DOHH2 (cell line): ENCODE measurements at regions not wholly inside any gene's neighbourhood (a gene's known extent, or its start where the extent isn't known, plus 50 kb on each side); places are given as distances from the start of the nearest gene placed in this dataset.

Source experiments
- EZH2phosphoT487 ChIP-seq: fragments of 200-600 bp; sonication (generic); IDR thresholded peaks from 2 replicates; pipeline ENCODE4 v1.6.1; 2017; ENCODE audit warnings: borderline replicate concordance, mild to moderate bottlenecking, antibody characterized with exemption, low read length, moderate library complexity, mixed read lengths
- TF ChIP-seq, protein P1 (sequence below): fragments of 200-600 bp; sonication (generic); IDR thresholded peaks from one replicate; pipeline ENCODE4 v1.5.1; 2014; ENCODE audit warnings: antibody characterized with exemption, mild to moderate bottlenecking, low read depth, low read length; ENCODE audit not compliant: poor library complexity, severe bottlenecking

- TF ChIP-seq, protein P1, sequence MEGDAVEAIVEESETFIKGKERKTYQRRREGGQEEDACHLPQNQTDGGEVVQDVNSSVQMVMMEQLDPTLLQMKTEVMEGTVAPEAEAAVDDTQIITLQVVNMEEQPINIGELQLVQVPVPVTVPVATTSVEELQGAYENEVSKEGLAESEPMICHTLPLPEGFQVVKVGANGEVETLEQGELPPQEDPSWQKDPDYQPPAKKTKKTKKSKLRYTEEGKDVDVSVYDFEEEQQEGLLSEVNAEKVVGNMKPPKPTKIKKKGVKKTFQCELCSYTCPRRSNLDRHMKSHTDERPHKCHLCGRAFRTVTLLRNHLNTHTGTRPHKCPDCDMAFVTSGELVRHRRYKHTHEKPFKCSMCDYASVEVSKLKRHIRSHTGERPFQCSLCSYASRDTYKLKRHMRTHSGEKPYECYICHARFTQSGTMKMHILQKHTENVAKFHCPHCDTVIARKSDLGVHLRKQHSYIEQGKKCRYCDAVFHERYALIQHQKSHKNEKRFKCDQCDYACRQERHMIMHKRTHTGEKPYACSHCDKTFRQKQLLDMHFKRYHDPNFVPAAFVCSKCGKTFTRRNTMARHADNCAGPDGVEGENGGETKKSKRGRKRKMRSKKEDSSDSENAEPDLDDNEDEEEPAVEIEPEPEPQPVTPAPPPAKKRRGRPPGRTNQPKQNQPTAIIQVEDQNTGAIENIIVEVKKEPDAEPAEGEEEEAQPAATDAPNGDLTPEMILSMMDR = no peak
- TF ChIP-seq EZH2phosphoT487 = no peak
These were observed 418.7 kb upstream of the WWC1 start for GRCh38 chr5:167872791-167873190.
